ENCODE measurements at regions not wholly inside any gene's neighbourhood (a gene's known extent, or its start where the extent isn't known, plus 50 kb on each side); places are given as distances from the start of the nearest gene placed in this dataset.
"Not testable (repeated sequence)": the region's sequence is repeated elsewhere in the genome, so short reads cannot be mapped to it uniquely, and the experiment has no call there.

GRCh38 chr10:47622719-47623118, 99.3 kb upstream of the AGAP9 start:
- FAIRE-seq = not testable (repeated sequence)

- not testable (repeated sequence) for FAIRE-seq
Measured at GRCh38 chr10:47619300-47620012, 96.0 kb upstream of the AGAP9 start.

GRCh38 chr10:47609311-47609710, 85.9 kb upstream of the AGAP9 start:
- FAIRE-seq = not testable (repeated sequence)

GRCh38 chr10:47605791-47606773, 82.6 kb upstream of the AGAP9 start:
- FAIRE-seq = not testable (repeated sequence)

GRCh38 chr10:47600604-47601003, 77.2 kb upstream of the AGAP9 start:
- not testable (repeated sequence) for FAIRE-seq

- not testable (repeated sequence) for FAIRE-seq
Measured at GRCh38 chr10:47600127-47600526, 76.7 kb upstream of the AGAP9 start.

GRCh38 chr10:47599657-47600056, 76.2 kb upstream of the AGAP9 start:
- FAIRE-seq = not testable (repeated sequence)

- FAIRE-seq = not testable (repeated sequence)
Measured at GRCh38 chr10:47593805-47594204, 70.4 kb upstream of the AGAP9 start.

- FAIRE-seq = not testable (repeated sequence)
Measured at GRCh38 chr10:47593129-47593528, 69.7 kb upstream of the AGAP9 start.

- not testable (repeated sequence) for FAIRE-seq
Measured at GRCh38 chr10:47590956-47591355, 67.5 kb upstream of the AGAP9 start.

- FAIRE-seq = not testable (repeated sequence)
Measured at GRCh38 chr10:47590534-47590933, 67.1 kb upstream of the AGAP9 start.

- FAIRE-seq = not testable (repeated sequence)
Measured at GRCh38 chr10:47582051-47582450, 58.6 kb upstream of the AGAP9 start.

- FAIRE-seq = not testable (repeated sequence)
Measured at GRCh38 chr10:47580063-47580462, 56.6 kb upstream of the AGAP9 start.

- not testable (repeated sequence) for FAIRE-seq
Measured at GRCh38 chr10:47578547-47578946, 55.1 kb upstream of the AGAP9 start.

Data from colon (tissue), 2 donors.